ENCODE measurements at regions not wholly inside any gene's neighbourhood (a gene's known extent, or its start where the extent isn't known, plus 50 kb on each side); places are given as distances from the start of the nearest gene placed in this dataset.

DNA sequence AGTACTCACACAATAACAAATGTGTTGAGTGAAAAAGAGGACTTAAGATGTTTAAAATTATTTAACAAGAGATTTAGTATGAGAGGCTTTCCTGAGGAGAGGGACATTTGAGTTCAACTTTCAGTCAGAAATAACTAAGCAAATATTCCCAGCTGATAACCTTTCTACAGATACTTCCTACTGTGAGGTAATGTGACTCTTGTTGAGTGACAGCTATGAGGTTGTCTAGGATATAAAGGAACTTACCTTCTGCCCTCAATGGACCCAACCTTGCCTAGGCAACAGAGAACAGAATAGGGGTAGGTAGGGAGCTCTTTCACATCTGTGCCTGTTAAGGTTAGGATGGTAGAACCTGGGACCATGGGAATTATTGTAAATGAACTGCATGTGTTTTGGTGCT lies 54.7 kb downstream of the GLUD2 start:
- no peak for DNase-seq (ENCODE audit: low spot score)
- in situ Hi-C loops (cut with HindIII; ENCODE audit: low sequenced_read_pairs): no loop called here

DNA sequence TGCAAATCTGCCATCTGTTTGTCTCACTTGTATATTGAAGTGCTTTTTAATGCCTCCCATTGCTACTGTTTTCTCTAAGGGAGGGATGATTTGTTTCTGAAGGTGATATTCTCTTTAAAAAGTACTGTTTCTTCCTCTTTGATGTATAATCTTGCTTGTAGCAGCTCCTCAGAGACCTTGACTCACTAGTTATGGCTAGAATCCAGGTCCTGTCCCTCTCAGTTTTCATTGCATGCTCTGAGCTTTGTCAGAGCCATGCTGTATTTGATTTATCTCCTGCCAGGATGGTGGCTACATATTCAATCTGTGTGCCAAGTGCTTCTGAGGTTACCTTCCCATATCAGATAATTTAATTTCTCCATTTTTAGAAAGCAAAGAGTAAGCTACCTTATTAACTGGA lies 56.0 kb downstream of the GLUD2 start:
- no peak for DNase-seq (ENCODE audit: low spot score)
- in situ Hi-C loops (cut with HindIII; ENCODE audit: low sequenced_read_pairs): no loop called here

DNA sequence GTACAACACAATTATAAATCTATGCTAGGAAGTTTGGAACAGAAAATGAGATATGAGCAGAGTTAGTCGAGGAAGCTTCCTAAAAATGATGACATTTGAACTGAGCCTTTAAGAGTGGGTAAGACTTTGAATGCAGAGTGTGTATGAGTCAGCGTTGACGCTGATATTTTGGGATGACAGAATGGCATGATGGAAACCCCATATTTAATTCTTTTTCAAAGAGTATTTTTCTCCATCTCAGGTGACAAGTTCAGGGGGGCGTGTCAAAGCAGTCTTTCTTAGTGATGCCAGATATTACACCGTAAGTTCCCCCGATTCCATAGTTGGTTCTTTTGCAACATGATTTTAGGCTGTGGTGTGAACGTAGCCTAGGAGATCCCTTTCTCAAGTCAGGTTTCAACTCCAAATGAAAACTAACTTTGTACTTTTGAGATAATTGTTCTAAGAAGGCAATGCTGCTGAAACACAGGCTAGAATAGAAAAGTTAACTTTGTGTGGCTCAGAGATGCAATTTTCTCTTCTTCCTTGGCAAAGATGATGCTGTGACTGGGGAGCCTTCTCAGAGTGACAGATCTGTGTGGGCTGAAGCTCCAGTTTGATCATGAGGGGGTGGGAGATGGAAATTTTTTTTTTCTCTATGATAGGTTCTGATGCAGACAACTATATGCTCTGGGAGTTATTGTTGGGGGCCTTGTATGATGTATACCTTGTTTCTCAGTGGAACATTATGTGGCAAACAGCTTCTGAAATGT lies 59.2 kb downstream of the GLUD2 start:
- no peak for DNase-seq (ENCODE audit: low spot score)
- in situ Hi-C loops (cut with HindIII; ENCODE audit: low sequenced_read_pairs): no loop called here

DNA sequence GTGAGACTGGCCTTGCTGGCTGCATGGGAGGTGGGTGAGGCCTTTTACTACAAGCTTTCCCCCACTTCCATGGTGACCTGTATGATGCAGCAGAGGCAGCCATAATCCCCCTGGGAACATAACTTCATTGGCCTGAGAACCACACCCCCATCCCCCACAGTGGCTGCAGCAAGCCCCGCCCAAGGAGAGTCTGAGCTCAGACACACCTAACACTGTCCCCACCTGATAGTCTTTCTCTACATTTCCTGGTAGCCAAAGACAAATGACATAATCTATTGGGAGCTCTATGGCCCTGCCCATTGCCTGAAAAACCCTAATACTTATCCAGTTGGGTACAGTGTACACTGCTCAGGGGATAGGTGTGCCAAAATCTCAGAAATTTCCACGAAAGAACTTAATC lies 62.6 kb downstream of the GLUD2 start:
- DNase-seq (ENCODE audit: low spot score): no peak
- in situ Hi-C loops (cut with HindIII; ENCODE audit: low sequenced_read_pairs): no loop called here

DNA sequence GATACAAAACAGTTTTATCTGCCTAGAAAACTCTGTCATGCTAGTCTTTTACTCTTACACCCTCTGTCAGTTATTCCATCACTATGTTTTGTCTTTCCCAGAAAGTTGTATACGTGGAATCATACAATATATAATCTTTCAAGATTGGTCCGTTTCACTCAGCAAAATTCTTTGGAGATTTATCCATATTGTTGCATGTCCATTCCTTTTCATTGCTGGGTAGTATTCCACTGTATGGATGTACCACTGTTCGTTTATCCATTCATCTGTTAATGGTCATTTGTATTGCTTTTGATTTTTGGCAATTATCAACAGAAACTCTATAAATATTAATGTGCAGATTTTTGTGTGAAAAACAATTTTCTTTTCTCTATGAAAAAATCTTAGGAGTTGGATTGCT lies 63.1 kb downstream of the GLUD2 start:
- in situ Hi-C loops (cut with HindIII; ENCODE audit: low sequenced_read_pairs): no loop called here

DNA sequence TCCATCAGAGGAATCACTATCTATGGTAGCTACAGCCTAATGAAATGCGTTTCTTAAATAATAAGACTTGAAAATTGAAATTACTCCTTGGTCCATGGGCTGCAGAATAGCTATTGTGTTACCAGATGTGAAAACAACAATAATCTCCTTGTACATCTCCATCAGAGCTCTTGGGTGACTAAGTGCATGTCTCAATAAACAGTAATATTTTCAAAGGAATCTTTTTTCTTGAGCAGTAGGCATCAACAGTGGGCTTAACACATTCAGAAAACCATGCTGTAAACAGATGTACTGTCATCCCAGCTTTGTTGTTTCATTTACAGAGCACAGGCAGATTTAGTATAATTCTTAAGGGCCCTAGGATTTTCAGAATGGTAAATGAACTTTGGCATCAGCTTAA lies 67.3 kb downstream of the GLUD2 start:
- DNase-seq (ENCODE audit: low spot score): no peak
- in situ Hi-C loops (cut with HindIII; ENCODE audit: low sequenced_read_pairs): no loop called here

More for the DNA sequence above, 63.1 kb downstream of the GLUD2 start:
- no peak for DNase-seq (ENCODE audit: low spot score)

DNA sequence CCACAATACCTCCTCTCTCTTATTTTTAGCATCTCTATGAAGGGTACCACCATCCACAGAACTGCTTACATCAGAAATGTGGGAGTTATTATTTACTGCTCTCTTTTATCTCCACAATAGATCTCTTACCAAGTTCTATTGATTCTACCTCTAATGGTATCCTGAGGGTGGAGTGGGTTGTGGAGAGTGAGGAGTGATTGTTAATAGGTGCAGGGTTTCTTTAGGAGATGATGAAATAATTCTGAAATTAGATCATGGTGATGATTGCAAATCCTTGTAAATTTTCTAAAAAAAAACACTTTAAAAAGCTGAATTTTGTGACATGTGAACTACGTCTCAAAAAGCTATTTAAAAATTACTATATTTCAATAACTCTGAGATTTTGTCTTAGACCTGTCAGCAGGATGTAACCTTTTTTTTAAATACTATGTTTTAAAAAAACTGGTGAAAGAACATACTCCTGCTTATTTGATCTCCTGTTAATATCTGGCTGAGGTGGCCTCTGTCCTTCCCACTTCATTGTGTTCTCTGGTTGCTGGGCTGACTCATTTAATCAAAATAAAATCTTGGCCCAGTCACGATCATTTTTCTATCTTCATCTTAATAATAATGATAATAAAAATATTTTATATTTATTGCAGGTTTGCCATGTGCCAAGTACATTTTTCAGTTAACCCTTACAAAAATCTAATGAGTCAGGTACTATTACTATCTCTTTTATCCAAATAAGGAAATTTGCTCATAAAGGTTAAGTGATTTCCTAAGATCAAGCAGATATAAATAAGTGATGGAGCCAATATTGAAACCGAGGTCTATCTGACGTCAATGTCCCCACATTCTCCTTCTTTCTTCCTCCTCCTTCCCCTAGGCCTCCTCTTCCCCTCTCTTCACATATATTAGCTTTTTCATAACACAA lies 73.5 kb downstream of the GLUD2 start:
- in situ Hi-C loops (cut with HindIII; ENCODE audit: low sequenced_read_pairs): no loop called here
- no peak for DNase-seq (ENCODE audit: low spot score)

DNA sequence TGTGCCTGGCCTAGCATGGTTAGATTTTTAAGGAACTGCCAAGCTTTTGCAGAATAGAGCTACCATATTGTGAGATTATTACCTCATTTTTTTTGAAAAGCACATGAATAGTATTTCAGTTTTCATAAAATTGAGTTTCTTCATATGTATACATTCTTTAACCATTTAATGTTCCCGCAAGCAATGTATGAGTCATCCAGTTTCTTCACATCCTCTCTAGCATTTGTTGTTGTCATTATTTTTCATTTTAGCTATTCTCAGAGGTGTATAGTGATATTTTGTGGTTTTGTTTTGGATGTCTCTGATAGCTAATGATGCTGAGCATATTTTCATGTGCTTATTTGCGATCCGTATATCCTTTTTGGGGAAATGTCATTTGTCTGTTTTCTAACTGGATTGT lies 74.9 kb downstream of the GLUD2 start:
- no peak for DNase-seq (ENCODE audit: low spot score)
- in situ Hi-C loops (cut with HindIII; ENCODE audit: low sequenced_read_pairs): no loop called here

DNA sequence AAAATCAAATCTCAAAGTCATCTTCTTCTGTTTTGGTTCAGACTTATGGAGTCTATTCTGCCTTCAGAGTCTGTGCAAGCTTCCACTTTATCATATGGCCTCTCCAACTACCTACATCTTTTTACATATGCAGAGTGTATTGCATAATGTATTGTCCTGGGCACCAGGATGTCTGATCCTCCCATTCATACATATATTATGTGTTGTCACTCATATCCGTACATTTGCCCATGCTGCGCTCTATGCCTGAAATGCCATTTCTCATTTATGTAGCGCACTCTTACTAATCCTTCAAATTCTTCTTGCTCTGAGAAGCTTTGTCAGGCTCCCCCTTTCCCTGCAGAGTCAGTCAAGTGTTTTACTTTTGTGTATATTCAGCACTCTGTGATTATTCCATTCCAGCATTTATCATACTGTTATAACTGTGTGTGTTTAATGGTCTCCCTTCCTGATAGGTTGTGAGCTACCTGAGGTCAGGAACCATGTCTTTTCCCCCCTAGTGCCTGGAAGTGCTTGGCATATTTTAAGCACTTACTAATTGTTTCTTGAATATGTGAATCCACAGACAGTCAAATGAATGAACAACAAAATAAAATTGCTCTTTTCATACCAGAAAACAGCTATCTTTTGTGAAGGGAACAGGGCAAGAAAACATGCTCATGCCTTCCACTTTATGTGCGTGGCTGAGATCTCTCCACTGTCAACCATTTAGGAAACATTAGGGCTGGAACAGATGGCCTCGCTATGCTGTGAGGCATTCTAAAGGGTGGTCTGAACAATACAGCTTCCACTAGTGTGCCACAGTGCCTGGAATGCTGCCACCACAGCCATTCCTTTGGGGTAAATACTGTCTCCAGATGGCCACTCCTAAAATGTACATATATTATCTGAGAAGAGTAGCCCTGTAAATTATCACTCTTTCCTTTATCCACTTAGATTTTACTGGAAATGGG lies 81.8 kb downstream of the GLUD2 start:
- in situ Hi-C loops (cut with HindIII; ENCODE audit: low sequenced_read_pairs): no loop called here
- DNase-seq (ENCODE audit: low spot score): no peak

DNA sequence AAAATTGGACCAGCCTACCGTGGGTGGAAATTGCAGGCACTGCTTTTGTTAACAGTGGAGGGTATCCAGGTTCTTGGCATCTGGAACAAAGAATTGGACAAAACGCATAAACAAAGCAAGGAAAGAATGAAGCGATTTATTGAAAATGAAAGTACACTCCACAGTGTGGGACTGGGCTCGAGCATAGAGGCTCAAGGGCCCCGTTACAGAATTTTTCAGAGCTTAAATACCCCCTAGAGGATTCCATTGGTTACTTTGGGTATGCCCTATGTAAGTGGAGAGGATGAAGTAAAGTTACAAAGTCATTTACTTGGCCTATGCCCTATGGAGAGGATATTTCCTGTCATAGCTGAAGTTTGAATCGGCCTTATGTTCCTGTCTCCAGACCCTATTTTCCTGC lies 85.3 kb downstream of the GLUD2 start:
- no peak for DNase-seq (ENCODE audit: low spot score)
- in situ Hi-C loops (cut with HindIII; ENCODE audit: low sequenced_read_pairs): no loop called here

DNA sequence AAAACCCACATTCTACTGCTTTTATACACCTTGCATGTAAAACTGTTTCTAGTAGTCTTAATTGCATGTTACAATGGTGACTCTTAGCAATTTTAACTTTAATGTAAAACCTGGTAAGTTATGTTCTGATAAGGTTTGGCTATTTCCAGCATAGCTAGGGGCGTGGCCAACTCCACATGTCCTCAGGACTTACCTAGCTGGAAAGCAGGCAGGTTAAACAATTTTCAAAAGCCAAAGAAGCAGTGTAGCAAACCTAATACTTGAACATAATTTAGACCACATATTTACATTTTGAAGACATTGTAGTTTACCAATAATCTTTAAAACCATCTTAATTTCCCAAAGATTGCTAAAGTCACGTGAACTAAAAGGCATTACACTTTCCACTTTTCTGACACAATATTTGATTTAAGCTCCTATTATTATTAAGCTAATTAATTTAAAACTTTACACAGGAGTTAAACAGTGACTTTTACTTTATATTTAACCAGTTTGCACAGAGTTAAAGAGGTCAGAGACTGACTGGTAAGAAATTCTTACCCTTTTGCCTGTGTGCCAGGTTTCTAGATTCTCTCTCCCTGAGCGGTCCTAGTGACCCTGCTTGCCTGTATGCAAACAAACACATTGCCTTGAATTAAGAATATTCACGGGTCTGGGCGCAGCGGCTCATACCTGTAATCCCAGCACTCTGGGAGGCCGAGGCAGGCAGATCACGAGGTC lies 88.2 kb downstream of the GLUD2 start:
- in situ Hi-C loops (cut with HindIII; ENCODE audit: low sequenced_read_pairs): no loop called here
- no peak for DNase-seq (ENCODE audit: low spot score)

DNA sequence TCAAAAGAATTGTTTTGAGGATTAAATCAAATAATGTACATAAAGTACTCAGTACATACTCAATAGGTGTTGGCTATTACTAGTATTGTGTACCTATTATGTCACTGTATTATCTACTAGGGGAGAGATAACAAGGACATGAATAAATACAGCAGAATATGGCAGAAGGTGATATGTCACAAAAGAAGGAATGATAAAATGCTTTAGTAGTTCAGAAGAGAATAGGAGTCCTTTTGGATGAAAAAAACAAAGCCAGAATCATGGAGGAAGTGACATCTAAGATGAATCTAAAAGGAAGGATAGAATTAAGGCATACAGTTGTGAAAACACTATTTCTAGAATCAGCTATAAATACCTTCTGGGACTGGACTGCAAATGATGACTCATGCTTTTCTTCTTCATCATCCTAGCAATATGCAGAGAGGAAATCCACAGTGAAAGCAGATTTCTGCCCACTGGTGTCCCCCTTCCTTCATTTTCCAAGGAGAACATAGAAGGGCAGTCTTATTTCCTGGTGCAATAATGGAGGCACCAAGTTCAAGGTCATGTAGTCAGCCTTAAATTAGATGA lies 98.7 kb downstream of the GLUD2 start:
- in situ Hi-C loops (cut with HindIII; ENCODE audit: low sequenced_read_pairs): no loop called here
- no peak for DNase-seq (ENCODE audit: low spot score)

DNA sequence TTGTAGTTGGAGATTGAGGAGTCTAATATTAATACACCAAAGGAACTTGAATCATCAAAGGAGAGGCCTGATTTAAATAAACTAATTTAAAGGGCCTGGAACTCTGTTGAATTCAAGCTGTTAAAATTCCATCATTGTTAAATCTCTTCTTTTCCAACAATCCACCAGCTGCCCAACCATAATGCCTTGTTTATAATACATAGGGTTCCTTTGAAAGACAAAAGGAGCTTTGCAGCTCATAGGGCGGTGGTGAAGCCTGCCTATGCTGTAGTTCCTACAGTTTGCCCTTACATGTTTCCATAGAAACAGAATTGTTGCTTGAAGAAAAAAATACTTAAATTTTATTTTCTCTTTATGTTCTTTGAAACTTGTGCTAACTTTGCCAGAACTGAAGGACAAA lies 102.8 kb downstream of the GLUD2 start:
- in situ Hi-C loops (cut with HindIII; ENCODE audit: low sequenced_read_pairs): no loop called here
- no peak for DNase-seq (ENCODE audit: low spot score)

DNA sequence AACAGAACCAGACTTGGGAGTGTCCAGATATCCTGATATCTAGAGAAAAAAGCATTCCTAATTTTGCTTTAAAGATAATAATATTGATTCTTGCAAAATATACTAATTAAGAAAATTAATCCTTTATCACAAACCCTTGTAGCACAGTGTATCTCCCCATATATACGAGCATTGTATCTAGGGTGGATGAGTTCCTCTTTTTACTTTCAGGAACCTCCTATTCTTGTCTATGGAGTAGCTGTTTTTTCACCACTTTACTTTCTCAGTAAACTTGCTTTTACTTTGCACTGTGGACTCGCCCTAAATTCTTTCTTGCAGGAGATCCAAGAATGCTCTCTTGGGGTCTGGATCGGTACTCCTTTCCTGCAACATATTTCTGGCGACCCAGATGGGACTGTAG lies 103.9 kb downstream of the GLUD2 start:
- in situ Hi-C loops (cut with HindIII; ENCODE audit: low sequenced_read_pairs): no loop called here
- no peak for DNase-seq (ENCODE audit: low spot score)

DNA sequence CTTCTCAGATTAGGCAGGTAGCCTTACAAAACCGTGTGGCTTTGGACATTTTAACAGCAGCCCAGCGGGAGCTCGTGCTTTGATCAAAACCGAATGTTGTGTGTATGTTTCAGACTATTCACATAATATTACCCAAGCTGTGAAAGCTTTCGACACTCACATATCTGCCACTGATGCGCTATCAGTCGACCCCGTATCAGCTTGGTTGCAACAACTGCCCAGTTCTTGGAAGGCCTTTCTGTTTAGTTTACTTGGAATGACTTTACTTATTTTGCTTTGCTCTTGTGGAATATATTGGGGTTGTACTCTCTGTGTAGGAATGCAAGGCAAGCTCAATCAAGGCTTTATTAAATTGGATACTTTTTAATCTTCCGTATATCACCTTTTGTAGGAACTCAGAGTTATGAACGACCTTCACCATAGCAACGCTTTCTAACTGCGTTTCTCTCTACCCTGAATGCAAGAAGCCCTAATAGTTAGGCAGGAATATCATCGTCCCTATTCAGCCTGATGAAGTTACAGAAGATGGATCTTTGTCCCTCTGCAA lies 107.5 kb downstream of the GLUD2 start:
- no peak for DNase-seq (ENCODE audit: low spot score)
- in situ Hi-C loops (cut with HindIII; ENCODE audit: low sequenced_read_pairs): no loop called here

DNA sequence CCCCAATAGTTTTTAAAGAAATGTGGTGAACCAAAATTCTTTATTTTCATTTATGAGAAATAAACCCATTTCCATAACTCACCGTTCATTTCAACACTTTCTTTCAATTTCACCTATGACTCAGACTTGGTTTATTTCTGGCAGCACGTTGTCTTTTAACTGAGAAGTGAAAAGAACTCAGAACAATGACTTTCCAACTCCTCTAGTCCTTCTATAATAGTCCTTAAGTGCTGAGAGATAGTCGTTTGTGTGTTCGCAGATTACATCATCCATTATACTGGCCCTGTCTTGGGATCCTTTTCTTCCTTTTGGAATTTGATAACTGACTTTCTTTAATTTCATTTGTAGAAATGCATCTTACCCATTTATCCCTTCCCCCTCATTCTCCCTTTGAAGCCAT lies 113.6 kb downstream of the GLUD2 start:
- in situ Hi-C loops (cut with HindIII; ENCODE audit: low sequenced_read_pairs): no loop called here
- DNase-seq (ENCODE audit: low spot score): no peak

DNA sequence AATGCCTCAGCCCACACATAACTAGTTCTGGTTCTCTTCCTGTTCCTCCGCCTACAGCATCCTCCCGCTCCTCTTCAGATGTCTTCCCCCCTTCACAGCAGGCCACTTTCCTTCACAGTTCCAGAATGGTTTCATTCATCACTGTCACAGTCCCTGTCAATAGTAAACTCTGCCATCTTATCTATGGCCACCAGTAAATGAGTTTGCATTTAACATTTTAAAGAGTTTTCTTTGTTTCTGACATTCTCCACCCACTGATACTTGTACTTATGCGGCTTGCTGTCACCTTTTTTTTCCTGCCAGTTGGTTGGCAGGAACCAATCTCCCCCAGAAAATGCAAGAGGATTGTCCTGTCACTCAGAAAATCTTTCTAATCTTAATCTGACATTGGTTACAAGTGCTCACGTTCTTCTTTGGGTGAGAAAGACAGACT lies 114.1 kb downstream of the GLUD2 start:
- in situ Hi-C loops (cut with HindIII; ENCODE audit: low sequenced_read_pairs): no loop called here
- DNase-seq (ENCODE audit: low spot score): no peak

DNA sequence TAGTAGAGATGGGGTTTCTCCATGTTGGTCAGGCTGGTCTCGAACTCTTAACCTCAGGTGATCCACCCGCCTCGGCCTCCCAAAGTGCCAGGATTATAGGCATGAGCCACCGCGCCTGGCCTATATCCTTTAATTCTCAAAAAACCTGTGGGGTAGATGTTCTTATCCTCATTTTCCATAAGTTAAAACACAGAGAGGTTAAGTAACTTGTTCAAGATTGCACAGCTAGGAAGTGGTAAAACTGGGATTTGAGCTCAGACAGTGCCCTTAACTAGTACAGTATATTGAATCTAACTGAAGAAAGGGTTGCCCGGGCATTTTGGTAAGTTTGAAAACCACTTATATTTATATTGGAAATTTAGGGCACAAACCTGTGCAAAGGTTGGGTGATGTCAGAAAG lies 116.0 kb downstream of the GLUD2 start:
- no peak for DNase-seq (ENCODE audit: low spot score)
- in situ Hi-C loops (cut with HindIII; ENCODE audit: low sequenced_read_pairs): no loop called here
